BJ (cell line): ENCODE measurements at regions not wholly inside any gene's neighbourhood (a gene's known extent, or its start where the extent isn't known, plus 50 kb on each side); places are given as distances from the start of the nearest gene placed in this dataset.
"Not testable (repeated sequence)": the region's sequence is repeated elsewhere in the genome, so short reads cannot be mapped to it uniquely, and the experiment has no call there.

ENCODE experiments used
- CTCF ChIA-PET: fragments of 350-600 bp; formaldehyde crosslinking; extraction: SDS; loops from one replicate; lab custom pipeline; 2021; ENCODE audit warnings: antibody characterized with exemption, inconsistent platforms; lab: Yijun Ruan, JAX
- POLR2A ChIA-PET: fragments of 300-600 bp; sonication (Branson Sonifier 250); formaldehyde crosslinking; extraction: SDS; loops from one replicate; lab custom pipeline; 2021; ENCODE audit warnings: antibody characterized with exemption; lab: Charles Lee
- DNase-seq: peaks from one replicate; pipeline ENCODE4 v3.0.0-alpha.2; 2011; ENCODE audit warnings: low read depth
- H3K27me3 ChIP-seq: 2 replicates; pipeline ENCODE4 v1.6.0; 2011; ENCODE audit warnings: low read length; ENCODE audit not compliant: control insufficient read depth, insufficient read depth
- H3K36me3 ChIP-seq: 2 replicates; pipeline ENCODE4 v1.5.1; 2011; ENCODE audit warnings: low read length; ENCODE audit not compliant: control insufficient read depth, insufficient read depth
- H3K4me3 ChIP-seq: 2 replicates; pipeline ENCODE4 v1.5.1; 2011; ENCODE audit warnings: low read depth, mild to moderate bottlenecking, control low read depth, low read length
- CTCF ChIP-seq: IDR thresholded peaks from 2 replicates; pipeline ENCODE4 v1.5.1; 2011; ENCODE audit warnings: low read depth, mild to moderate bottlenecking, control low read depth, inconsistent platforms, low read length, moderate library complexity; ENCODE audit not compliant: insufficient read depth

GRCh38 chr17:14724770-14725169 lies 423.9 kb downstream of the HS3ST3B1 start:
- ChIA-PET POLR2A (no interaction called here), CTCF (no interaction called here)
- no peak for TF ChIP-seq CTCF
- no peak for DNase-seq
- Histone ChIP-seq H3K27me3 (no peaks in the 10 kb centered on the region), H3K4me3 (no peak overlapping the region), H3K36me3 (no peaks in the 10 kb centered on the region)

- POLR2A ChIA-PET, H3K27me3 ChIP-seq, H3K36me3 ChIP-seq, H3K4me3 ChIP-seq, DNase-seq: not testable (repeated sequence)
- CTCF ChIA-PET: interaction anchor here (0.7 to 1.3 kb wide), 2 partner anchors 8 to 14 kb away, joined by 3 read pairs; no protein-coding TSS in a partner anchor
Observed at GRCh38 chr17:14723349-14723748, 422.5 kb downstream of the HS3ST3B1 start.

GRCh38 chr17:14719942-14720341 lies 419.1 kb downstream of the HS3ST3B1 start:
- ChIA-PET CTCF (no interaction called here), POLR2A (no interaction called here)
- no peak for TF ChIP-seq CTCF
- H3K36me3 ChIP-seq: no peaks in the 10 kb centered on the region
- H3K4me3 ChIP-seq: no peak overlapping the region
- no peak for DNase-seq
- H3K27me3 ChIP-seq: no peaks in the 10 kb centered on the region

GRCh38 chr17:14717859-14718258 lies 417.0 kb downstream of the HS3ST3B1 start:
- Histone ChIP-seq H3K27me3 (no peaks in the 10 kb centered on the region), H3K4me3 (no peak overlapping the region), H3K36me3 (no peaks in the 10 kb centered on the region)
- CTCF ChIA-PET: no interaction called here
- no peak for TF ChIP-seq CTCF
- DNase-seq: no peak
- POLR2A ChIA-PET: no interaction called here

GRCh38 chr17:14715561-14715960 lies 414.7 kb downstream of the HS3ST3B1 start:
- H3K36me3 ChIP-seq: no peaks in the 10 kb centered on the region
- ChIA-PET POLR2A (no interaction called here), CTCF (interaction anchor here (0.8 kb wide), 1 partner anchor 8 kb away, joined by 3 read pairs; no protein-coding TSS in a partner anchor)
- no peak for TF ChIP-seq CTCF
- H3K27me3 ChIP-seq: no peaks in the 10 kb centered on the region
- H3K4me3 ChIP-seq: no peak overlapping the region
- DNase-seq: no peak

- ChIA-PET POLR2A (no interaction called here), CTCF (no interaction called here)
- H3K27me3 ChIP-seq: no peaks in the 10 kb centered on the region
- DNase-seq: no peak
- TF ChIP-seq CTCF: no peak
- no peak overlapping the region for H3K4me3 ChIP-seq
- no peaks in the 10 kb centered on the region for H3K36me3 ChIP-seq
Observed at GRCh38 chr17:14712611-14713021, 411.7 kb downstream of the HS3ST3B1 start.
